ENCODE measurements at regions not wholly inside any gene's neighbourhood (a gene's known extent, or its start where the extent isn't known, plus 50 kb on each side); places are given as distances from the start of the nearest gene placed in this dataset.
A peak's percentile ranks its signal among the peaks of the same experiment; 100 is the strongest.

- no peak overlapping the region for H3K27ac ChIP-seq
- TF ChIP-seq ZFX (IDR thresholded peaks at IDR 0.05) (no peak), CTCF (conservative IDR thresholded peaks at IDR 0.05) (no peak; the same call in 1 of the 2 replicates)
Observed at GRCh38 chr6:17012421-17013225, 89.2 kb upstream of the STMND1 start.

GRCh38 chr6:17011985-17012384, 89.9 kb upstream of the STMND1 start:
- TF ChIP-seq ZFX (IDR thresholded peaks at IDR 0.05) (no peak), CTCF (conservative IDR thresholded peaks at IDR 0.05) (no peak)
- no peak overlapping the region for H3K27ac ChIP-seq

- no peak overlapping the region for H3K27ac ChIP-seq
- TF ChIP-seq ZFX (IDR thresholded peaks at IDR 0.05) (no peak), CTCF (conservative IDR thresholded peaks at IDR 0.05) (no peak)
Observed at GRCh38 chr6:17007749-17008148, 94.1 kb upstream of the STMND1 start.

- no peak for TF ChIP-seq ZFX (IDR thresholded peaks at IDR 0.05)
- TF ChIP-seq CTCF (conservative IDR thresholded peaks at IDR 0.05), result no peak
- no peak overlapping the region for H3K27ac ChIP-seq
Observed at GRCh38 chr6:17006543-17006942, 95.3 kb upstream of the STMND1 start.

GRCh38 chr6:17004269-17004668, 97.6 kb upstream of the STMND1 start:
- no peak overlapping the region for H3K27ac ChIP-seq
- TF ChIP-seq ZFX (IDR thresholded peaks at IDR 0.05) (no peak), CTCF (conservative IDR thresholded peaks at IDR 0.05) (no peak)

GRCh38 chr6:17002123-17002522, 99.7 kb upstream of the STMND1 start:
- H3K27ac ChIP-seq, result no peak overlapping the region
- no peak for TF ChIP-seq ZFX (IDR thresholded peaks at IDR 0.05)
- no peak for TF ChIP-seq CTCF (conservative IDR thresholded peaks at IDR 0.05)

GRCh38 chr6:17001188-17001587, 100.7 kb upstream of the STMND1 start:
- no peak overlapping the region for H3K27ac ChIP-seq
- TF ChIP-seq ZFX (IDR thresholded peaks at IDR 0.05) (no peak), CTCF (conservative IDR thresholded peaks at IDR 0.05) (peak; percentile 27)
